H9 (cell line): ENCODE measurements at regions not wholly inside any gene's neighbourhood (a gene's known extent, or its start where the extent isn't known, plus 50 kb on each side); places are given as distances from the start of the nearest gene placed in this dataset.

Experiments
- DNase-seq: peaks from one replicate; pipeline ENCODE4 v3.0.0-alpha.2; 2017
- H2AFZ ChIP-seq: one replicate; pipeline ENCODE4 v1.6.1; 2013; ENCODE audit warnings: mild to moderate bottlenecking, low read length, control low read depth, moderate library complexity
- H2AK5ac ChIP-seq: 2 replicates; pipeline ENCODE4 v1.6.1; 2013; ENCODE audit warnings: low read length, control low read depth, mixed read lengths; ENCODE audit not compliant: insufficient read length
- H2BK120ac ChIP-seq: one replicate; pipeline ENCODE4 v1.6.1; 2013; ENCODE audit warnings: low read depth, mild to moderate bottlenecking, low read length, control low read depth, inconsistent platforms; ENCODE audit not compliant: poor library complexity, severe bottlenecking
- H2BK12ac ChIP-seq: 2 replicates; pipeline ENCODE4 v1.6.1; 2013; ENCODE audit warnings: low read length, control low read depth, mixed read lengths, low read depth; ENCODE audit not compliant: insufficient read length
- H2BK15ac ChIP-seq: 2 replicates; pipeline ENCODE4 v1.6.1; 2013; ENCODE audit warnings: low read depth, low read length, control low read depth
- H2BK20ac ChIP-seq: one replicate; pipeline ENCODE4 v1.6.1; 2013; ENCODE audit warnings: low read depth, mild to moderate bottlenecking, low read length, control low read depth, inconsistent platforms; ENCODE audit not compliant: poor library complexity, severe bottlenecking
- H2BK5ac ChIP-seq: 2 replicates; pipeline ENCODE4 v1.6.1; 2013; ENCODE audit warnings: low read length, control low read depth, mixed read lengths; ENCODE audit not compliant: insufficient read length
- H3K14ac ChIP-seq: 2 replicates; pipeline ENCODE4 v1.6.1; 2013; ENCODE audit warnings: low read length, control low read depth; ENCODE audit not compliant: insufficient read depth
- H3K18ac ChIP-seq: 2 replicates; pipeline ENCODE4 v1.6.1; 2013; ENCODE audit warnings: low read depth, mild to moderate bottlenecking, mixed read lengths, low read length, control low read depth; ENCODE audit not compliant: insufficient read length
- H3K23ac ChIP-seq: 2 replicates; pipeline ENCODE4 v1.6.1; 2013; ENCODE audit warnings: low read length, control low read depth, mixed read lengths, low read depth; ENCODE audit not compliant: insufficient read length
- H3K23me2 ChIP-seq: 2 replicates; pipeline ENCODE4 v1.6.1; 2013; ENCODE audit warnings: low read depth, mild to moderate bottlenecking, mixed read lengths, low read length, control low read depth; ENCODE audit not compliant: insufficient read length, poor library complexity, severe bottlenecking
- H3K27ac ChIP-seq: 2 replicates; pipeline ENCODE4 v1.5.1; 2013; ENCODE audit warnings: low read length, control low read depth, mixed read lengths, low read depth; ENCODE audit not compliant: insufficient read length
- H3K27me3 ChIP-seq: 2 replicates; pipeline ENCODE4 v1.6.1; 2013; ENCODE audit warnings: low read length, control low read depth, inconsistent platforms; ENCODE audit not compliant: insufficient read depth
- H3K4ac ChIP-seq: 2 replicates; pipeline ENCODE4 v1.6.1; 2013; ENCODE audit warnings: low read depth, mild to moderate bottlenecking, control low read depth, inconsistent platforms, low read length, moderate library complexity
- H3K4me1 ChIP-seq: 2 replicates; pipeline ENCODE4 v1.6.1; 2013; ENCODE audit warnings: low read length, control low read depth, inconsistent platforms; ENCODE audit not compliant: insufficient read depth
- H3K4me2 ChIP-seq: 2 replicates; pipeline ENCODE4 v1.6.1; 2013; ENCODE audit warnings: low read length, control low read depth, mixed read lengths; ENCODE audit not compliant: insufficient read length, insufficient read depth
- H3K56ac ChIP-seq: 2 replicates; pipeline ENCODE4 v1.6.1; 2013; ENCODE audit warnings: low read depth, mild to moderate bottlenecking, mixed read lengths, low read length, control low read depth; ENCODE audit not compliant: insufficient read length
- H3K79me1 ChIP-seq: 2 replicates; pipeline ENCODE4 v1.6.1; 2013; ENCODE audit warnings: low read depth, mild to moderate bottlenecking, moderate library complexity, low read length, control low read depth, inconsistent platforms; ENCODE audit not compliant: insufficient read depth, poor library complexity, severe bottlenecking
- H3K79me2 ChIP-seq: 2 replicates; pipeline ENCODE4 v1.6.1; 2013; ENCODE audit warnings: low read length, control low read depth, inconsistent platforms; ENCODE audit not compliant: insufficient read depth
- H3K9ac ChIP-seq: 2 replicates; pipeline ENCODE4 v1.6.1; 2013; ENCODE audit warnings: low read length, control low read depth, mixed read lengths; ENCODE audit not compliant: insufficient read length; ENCODE audit errors: extremely low read depth
- H3K9me3 ChIP-seq: one replicate; pipeline ENCODE4 v1.6.1; 2013; ENCODE audit warnings: low read depth, low read length, inconsistent platforms; ENCODE audit not compliant: control insufficient read depth
- H3T11ph ChIP-seq: one replicate; pipeline ENCODE4 v1.6.1; 2013; ENCODE audit warnings: mild to moderate bottlenecking, low read length, control low read depth, inconsistent platforms
- H4K20me1 ChIP-seq: one replicate; pipeline ENCODE4 v1.6.1; 2013; ENCODE audit not compliant: control insufficient read depth, insufficient read length, insufficient read depth
- H4K5ac ChIP-seq: 2 replicates; pipeline ENCODE4 v1.6.1; 2013; ENCODE audit warnings: low read depth, mild to moderate bottlenecking, mixed read lengths, low read length, control low read depth; ENCODE audit not compliant: insufficient read length
- H4K8ac ChIP-seq: replicated peaks from 2 replicates; pipeline ENCODE4 v1.6.1; 2013; ENCODE audit warnings: low read length, control low read depth, mixed read lengths, low read depth; ENCODE audit not compliant: insufficient read length
- H4K91ac ChIP-seq: 2 replicates; pipeline ENCODE4 v1.6.1; 2013; ENCODE audit warnings: low read depth, mild to moderate bottlenecking, moderate library complexity, mixed read lengths, low read length, control low read depth; ENCODE audit not compliant: insufficient read length
- H3K27ac Mint-ChIP-seq, 3 experiments: 2 replicates in 2 of 3; 3 replicates in 1 of 3; pipeline ENCODE4 v1.8.0; 2020 to 2021; ENCODE audit warnings: mixed read lengths in 3 of 3, mild to moderate bottlenecking in 1 of 3, moderate library complexity in 1 of 3
- H3K27me3 Mint-ChIP-seq: 2 replicates; pipeline ENCODE4 v1.8.0; 2021; ENCODE audit warnings: low read depth, mild to moderate bottlenecking, moderate library complexity, mixed read lengths
- H3K36me3 Mint-ChIP-seq, 3 experiments: 2 replicates in 2 of 3; 3 replicates in 1 of 3; pipeline ENCODE4 v1.8.0; 2020 to 2021; ENCODE audit warnings: low read depth in 3 of 3, mixed read lengths in 3 of 3; ENCODE audit not compliant: insufficient read depth in 1 of 3
- H3K4me1 Mint-ChIP-seq, 2 experiments: 2 replicates each; pipeline ENCODE4 v1.8.0; 2020; ENCODE audit warnings: mixed read lengths in 2 of 2
- H3K4me3 Mint-ChIP-seq, 2 experiments: 2 replicates in 1 of 2; 3 replicates in 1 of 2; pipeline ENCODE4 v1.8.0; 2020 to 2021; ENCODE audit warnings: mild to moderate bottlenecking in 2 of 2, mixed read lengths in 2 of 2, moderate library complexity in 1 of 2
- H3K9me3 Mint-ChIP-seq, 2 experiments: 2 replicates in 1 of 2; 3 replicates in 1 of 2; pipeline ENCODE4 v1.8.0; 2020; ENCODE audit warnings: mild to moderate bottlenecking in 2 of 2, mixed read lengths in 2 of 2, moderate library complexity in 1 of 2
- WGBS: extraction: QIAGEN DNeasy Blood & Tissue Kit; methylation state at CpG from one replicate; pipeline ENCODE4 v1.1.7; 2013; ENCODE audit warnings: missing lambda C conversion rate, low lambda C conversion rate, mixed read lengths; ENCODE audit not compliant: insufficient read length; ENCODE audit errors: extremely low coverage; 5-methylcytosine and 5-hydroxymethylcytosine counted together
- TF ChIP-seq, protein P1 (sequence below): fragments of 200-600 bp; sonication (generic); conservative IDR thresholded peaks from 3 replicates; pipeline ENCODE4 v1.8.0; 2021; ENCODE audit warnings: antibody characterized with exemption, mild to moderate bottlenecking

DNA sequence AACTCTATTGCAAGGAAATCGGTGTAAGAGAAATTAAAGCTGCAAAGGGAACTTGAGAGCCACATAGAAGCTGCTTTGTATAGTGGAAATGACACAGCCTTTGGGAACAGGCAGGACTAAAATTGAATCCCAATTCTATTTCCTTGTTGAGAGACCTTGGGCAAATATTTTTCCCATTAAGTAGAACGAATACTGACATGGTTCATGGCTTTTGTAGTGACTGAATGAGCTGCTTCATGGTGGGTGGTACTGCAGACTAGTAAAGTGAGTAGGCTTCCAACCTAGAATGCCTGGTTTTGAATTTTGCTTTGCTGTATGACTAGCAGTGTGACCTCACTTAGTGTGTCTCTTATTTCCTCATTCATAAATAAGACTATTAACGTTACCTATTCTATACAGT is 182.2 kb upstream of the KCNIP4 start:
- no peak overlapping the region for H4K5ac ChIP-seq
- H2AFZ ChIP-seq, result no peak overlapping the region
- H3K23ac ChIP-seq, result no peak overlapping the region
- Mint-ChIP-seq H3K4me1 (peaks cover 4 to 6% of the 10 kb centered on the region in 2 experiments), H3K4me3 (no peak overlapping the region), H3K36me3 (no peaks in the 10 kb centered on the region), H3K27ac (no peak overlapping the region), H3K9me3 (no peaks in the 10 kb centered on the region), H3K27me3 (no peaks in the 10 kb centered on the region; the same call in 1 of the 2 replicates)
- H3K56ac ChIP-seq, result no peak overlapping the region
- H4K20me1 ChIP-seq, result no peaks in the 10 kb centered on the region
- no peak overlapping the region for H2BK20ac ChIP-seq
- H3K9ac ChIP-seq, result no peak overlapping the region
- no peak overlapping the region for H2BK15ac ChIP-seq
- H3K79me1 ChIP-seq, result no peaks in the 10 kb centered on the region
- H2BK120ac ChIP-seq, result no peak overlapping the region
- H3K9me3 ChIP-seq, result no peaks in the 10 kb centered on the region
- H3T11ph ChIP-seq, result no peak overlapping the region
- no peak overlapping the region for H2BK12ac ChIP-seq
- TF ChIP-seq, protein P1, sequence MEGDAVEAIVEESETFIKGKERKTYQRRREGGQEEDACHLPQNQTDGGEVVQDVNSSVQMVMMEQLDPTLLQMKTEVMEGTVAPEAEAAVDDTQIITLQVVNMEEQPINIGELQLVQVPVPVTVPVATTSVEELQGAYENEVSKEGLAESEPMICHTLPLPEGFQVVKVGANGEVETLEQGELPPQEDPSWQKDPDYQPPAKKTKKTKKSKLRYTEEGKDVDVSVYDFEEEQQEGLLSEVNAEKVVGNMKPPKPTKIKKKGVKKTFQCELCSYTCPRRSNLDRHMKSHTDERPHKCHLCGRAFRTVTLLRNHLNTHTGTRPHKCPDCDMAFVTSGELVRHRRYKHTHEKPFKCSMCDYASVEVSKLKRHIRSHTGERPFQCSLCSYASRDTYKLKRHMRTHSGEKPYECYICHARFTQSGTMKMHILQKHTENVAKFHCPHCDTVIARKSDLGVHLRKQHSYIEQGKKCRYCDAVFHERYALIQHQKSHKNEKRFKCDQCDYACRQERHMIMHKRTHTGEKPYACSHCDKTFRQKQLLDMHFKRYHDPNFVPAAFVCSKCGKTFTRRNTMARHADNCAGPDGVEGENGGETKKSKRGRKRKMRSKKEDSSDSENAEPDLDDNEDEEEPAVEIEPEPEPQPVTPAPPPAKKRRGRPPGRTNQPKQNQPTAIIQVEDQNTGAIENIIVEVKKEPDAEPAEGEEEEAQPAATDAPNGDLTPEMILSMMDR, result no peak
- H3K27me3 ChIP-seq, result no peaks in the 10 kb centered on the region
- H2AK5ac ChIP-seq, result no peak overlapping the region
- 0 out of 2 replicates have a peak, but pooled peaks cover 2% of the 10 kb centered on the region for H3K4me1 ChIP-seq
- no peaks in the 10 kb centered on the region for H3K79me2 ChIP-seq
- H3K23me2 ChIP-seq, result no peaks in the 10 kb centered on the region
- H3K14ac ChIP-seq, result no peak overlapping the region
- no peak overlapping the region for H3K4me2 ChIP-seq
- H4K91ac ChIP-seq, result no peak overlapping the region
- no peak overlapping the region for H4K8ac ChIP-seq
- H2BK5ac ChIP-seq, result no peak overlapping the region
- no peak overlapping the region for H3K4ac ChIP-seq
- DNase-seq, result no peak
- no peak overlapping the region for H3K27ac ChIP-seq
- WGBS, result no CpG with 5 or more reads among the region's 3 CpGs
- H3K18ac ChIP-seq, result no peak overlapping the region
